Lower leg skin (tissue), 4 donors: ENCODE measurements at regions not wholly inside any gene's neighbourhood (a gene's known extent, or its start where the extent isn't known, plus 50 kb on each side); places are given as distances from the start of the nearest gene placed in this dataset.

ENCODE experiments used
- DNase-seq, 2 donors: peaks; one replicate each; pipeline ENCODE4 v3.0.0-alpha.2; 2019; ENCODE audit warnings: low spot score in 2 of 2
- H3K4me3 ChIP-seq: fragments of 200-600 bp; sonication (generic); 2 replicates; pipeline ENCODE4 v1.5.1; 2017; ENCODE audit warnings: mild to moderate bottlenecking, low read depth; ENCODE audit not compliant: poor library complexity, severe bottlenecking
- POLR2A ChIP-seq, 2 donors: fragments of 450-650 bp; IDR thresholded peaks; one replicate each; pipeline ENCODE4 v1.6.1; 2016 to 2017; ENCODE audit warnings: antibody characterized with exemption in 2 of 2, mild to moderate bottlenecking in 1 of 2, moderate library complexity in 1 of 2
- WGBS, 2 donors: methylation state at CpG; one replicate each; pipeline ENCODE4 v1.1.5; 2018; 5-methylcytosine and 5-hydroxymethylcytosine counted together
- intact Hi-C: fragments of 100-400 bp; cut with DNase I; formaldehyde crosslinking; loops from one replicate; pipeline ENCODE4 v1.15.0; 2023; ENCODE audit warnings: low total_unique reads
- TF ChIP-seq, protein P1 (sequence below), 3 donors: fragments of 450-650 bp; IDR thresholded peaks; one replicate each; pipeline ENCODE4 v1.5.1; 2016; ENCODE audit warnings: antibody characterized with exemption in 3 of 3, mild to moderate bottlenecking in 3 of 3, moderate library complexity in 2 of 3

DNA sequence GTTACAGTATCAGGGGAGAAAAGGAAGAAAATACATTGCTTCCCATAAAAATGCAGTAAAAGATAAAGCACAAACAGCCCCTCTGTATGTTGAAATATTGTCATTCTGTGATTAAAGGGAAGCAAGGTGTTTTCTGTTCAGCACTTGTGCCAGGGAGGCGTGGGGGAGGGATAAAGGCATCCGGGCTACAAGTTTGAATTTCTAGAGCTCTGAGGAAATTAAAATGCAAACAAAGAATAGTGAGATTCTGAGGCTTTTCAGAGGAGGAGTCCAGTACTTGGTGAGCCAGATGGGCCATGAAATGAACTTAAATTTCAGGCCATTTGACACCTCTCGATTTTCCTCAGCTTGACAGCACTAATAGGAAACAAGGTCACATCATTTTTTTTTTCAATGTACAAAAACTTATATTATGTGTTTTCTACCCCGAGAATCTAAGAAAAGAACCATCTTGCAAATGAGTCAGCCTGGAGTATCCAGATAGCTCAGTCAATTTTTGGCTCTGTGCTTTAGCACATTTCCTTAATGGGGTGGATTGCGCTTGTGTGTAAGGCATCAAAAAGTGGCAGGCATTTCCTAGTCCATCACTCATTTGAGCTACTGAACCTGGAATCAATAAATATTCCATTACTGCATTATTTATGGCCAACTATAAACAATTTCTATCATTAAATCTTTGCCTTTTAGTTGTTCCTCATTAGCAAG lies 640.8 kb upstream of the TBL1XR1 start:
- TF ChIP-seq, protein P1, sequence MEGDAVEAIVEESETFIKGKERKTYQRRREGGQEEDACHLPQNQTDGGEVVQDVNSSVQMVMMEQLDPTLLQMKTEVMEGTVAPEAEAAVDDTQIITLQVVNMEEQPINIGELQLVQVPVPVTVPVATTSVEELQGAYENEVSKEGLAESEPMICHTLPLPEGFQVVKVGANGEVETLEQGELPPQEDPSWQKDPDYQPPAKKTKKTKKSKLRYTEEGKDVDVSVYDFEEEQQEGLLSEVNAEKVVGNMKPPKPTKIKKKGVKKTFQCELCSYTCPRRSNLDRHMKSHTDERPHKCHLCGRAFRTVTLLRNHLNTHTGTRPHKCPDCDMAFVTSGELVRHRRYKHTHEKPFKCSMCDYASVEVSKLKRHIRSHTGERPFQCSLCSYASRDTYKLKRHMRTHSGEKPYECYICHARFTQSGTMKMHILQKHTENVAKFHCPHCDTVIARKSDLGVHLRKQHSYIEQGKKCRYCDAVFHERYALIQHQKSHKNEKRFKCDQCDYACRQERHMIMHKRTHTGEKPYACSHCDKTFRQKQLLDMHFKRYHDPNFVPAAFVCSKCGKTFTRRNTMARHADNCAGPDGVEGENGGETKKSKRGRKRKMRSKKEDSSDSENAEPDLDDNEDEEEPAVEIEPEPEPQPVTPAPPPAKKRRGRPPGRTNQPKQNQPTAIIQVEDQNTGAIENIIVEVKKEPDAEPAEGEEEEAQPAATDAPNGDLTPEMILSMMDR (IDR thresholded peaks at IDR 0.05): no peak
- TF ChIP-seq POLR2A (IDR thresholded peaks at IDR 0.05): no peak
- intact Hi-C loops: no loop called here
- no peak for DNase-seq
- no peak overlapping the region for H3K4me3 ChIP-seq
- 82 to 89% methylated on average over 5 of the region's 5 CpGs for WGBS, 2 donors

DNA sequence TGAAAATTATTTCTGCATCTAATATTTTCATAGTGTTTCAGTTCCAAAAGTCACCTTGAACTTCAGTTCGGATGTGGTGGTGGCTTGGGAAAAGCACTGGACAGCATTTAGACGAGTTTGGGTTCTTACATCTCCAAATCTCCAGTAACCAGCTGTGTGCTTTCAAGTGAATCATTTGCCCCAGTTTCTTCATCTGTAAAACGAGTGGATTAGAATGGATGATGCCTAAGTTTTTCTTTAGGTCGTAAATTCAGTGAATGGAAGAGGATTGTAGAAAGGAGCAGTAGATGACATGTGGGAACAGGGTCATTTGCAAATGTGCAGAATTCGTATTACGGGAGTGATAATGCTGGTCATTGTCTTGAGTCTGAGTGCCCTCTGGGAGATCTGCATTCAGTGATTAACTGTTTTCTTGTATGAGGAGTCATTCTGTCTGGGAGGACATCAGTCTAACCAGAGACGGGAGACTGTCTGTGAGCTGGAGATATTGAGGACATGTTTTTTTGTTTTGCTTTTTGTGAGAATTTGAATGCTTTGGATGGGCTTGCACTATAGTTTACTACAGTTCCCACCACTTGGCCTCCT lies 641.6 kb upstream of the TBL1XR1 start:
- WGBS, 2 donors: 83 to 86% methylated on average over 7 of the region's 7 CpGs
- intact Hi-C loops: no loop called here

DNA sequence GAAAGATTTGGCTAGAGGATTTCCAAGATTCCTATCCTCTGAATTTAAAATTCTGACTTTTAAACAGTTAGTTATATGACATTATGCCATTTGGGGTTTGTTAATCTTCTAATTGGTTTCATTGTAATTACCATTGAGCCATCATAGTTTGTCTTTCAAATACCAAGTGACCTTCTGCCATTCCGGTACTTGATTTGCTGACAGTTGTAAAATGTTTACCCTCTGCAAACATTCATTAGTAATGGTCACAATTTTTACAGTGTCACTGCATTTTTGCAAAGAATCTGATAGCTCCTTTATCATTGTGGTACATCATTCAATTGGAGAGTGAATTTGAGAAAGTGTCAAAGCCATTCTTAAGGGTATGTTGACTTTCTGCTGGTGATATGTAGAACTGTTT lies 645.0 kb upstream of the TBL1XR1 start:
- 92 to 97% methylated on average over 1 of the region's 1 CpG for WGBS, 2 donors
- DNase-seq: no peak
- no peak for TF ChIP-seq POLR2A (IDR thresholded peaks at IDR 0.05)
- no peak overlapping the region for H3K4me3 ChIP-seq
- intact Hi-C loops: no loop called here

More for the DNA sequence above, 641.6 kb upstream of the TBL1XR1 start:
- TF ChIP-seq POLR2A (IDR thresholded peaks at IDR 0.05): no peak
- TF ChIP-seq, protein P1 (IDR thresholded peaks at IDR 0.05): no peak
- DNase-seq: no peak
- no peak overlapping the region for H3K4me3 ChIP-seq

DNA sequence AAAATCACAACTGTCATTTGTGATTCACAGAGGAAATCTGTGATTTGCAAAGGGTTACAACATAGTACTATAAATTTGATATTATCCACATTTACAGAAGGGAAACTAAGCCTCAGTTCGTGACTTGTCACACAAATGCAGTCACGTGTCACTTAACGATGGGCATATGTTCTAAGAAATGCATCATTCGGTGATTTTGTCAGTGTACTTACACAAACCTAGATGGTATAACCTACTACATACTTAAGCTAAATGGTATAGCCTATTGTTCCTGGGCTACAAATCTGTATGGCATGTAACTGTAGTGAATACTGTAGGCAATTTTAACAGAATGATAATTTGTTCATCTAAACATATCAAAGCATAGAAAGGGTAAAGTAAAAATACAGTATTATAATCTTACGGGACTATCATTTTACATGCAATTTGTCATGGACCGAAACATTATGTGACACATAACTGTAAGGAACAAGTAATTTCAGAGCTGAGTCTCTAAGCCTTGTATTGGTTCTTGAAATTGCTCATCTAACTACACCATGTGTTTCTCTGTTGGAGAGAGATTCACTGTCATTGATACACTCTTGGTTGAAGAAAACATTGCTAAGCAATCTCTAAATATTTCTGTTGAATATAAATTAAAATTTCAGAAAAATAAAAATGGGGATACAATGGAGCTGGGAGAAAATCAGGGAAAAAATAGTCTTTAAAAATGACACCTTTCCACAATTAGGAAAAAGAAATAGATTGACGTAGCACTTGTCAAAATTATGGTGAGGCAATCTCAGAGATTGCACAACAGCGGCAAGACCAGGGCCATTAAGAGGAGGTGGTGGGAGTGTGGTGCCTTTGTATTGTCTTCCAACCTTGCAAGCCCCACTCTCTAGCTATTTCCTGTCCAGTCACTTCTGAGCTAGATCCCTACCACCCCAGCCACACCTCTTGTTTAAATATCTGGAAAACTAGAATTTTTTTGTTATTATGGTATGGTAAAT lies 645.8 kb upstream of the TBL1XR1 start:
- H3K4me3 ChIP-seq: no peak overlapping the region
- TF ChIP-seq POLR2A (IDR thresholded peaks at IDR 0.05): no peak
- TF ChIP-seq, protein P1 (IDR thresholded peaks at IDR 0.05): no peak
- 90 to 91% methylated on average over 8 of the region's 8 CpGs for WGBS, 2 donors
- intact Hi-C loops: no loop called here
- no peak for DNase-seq

DNA sequence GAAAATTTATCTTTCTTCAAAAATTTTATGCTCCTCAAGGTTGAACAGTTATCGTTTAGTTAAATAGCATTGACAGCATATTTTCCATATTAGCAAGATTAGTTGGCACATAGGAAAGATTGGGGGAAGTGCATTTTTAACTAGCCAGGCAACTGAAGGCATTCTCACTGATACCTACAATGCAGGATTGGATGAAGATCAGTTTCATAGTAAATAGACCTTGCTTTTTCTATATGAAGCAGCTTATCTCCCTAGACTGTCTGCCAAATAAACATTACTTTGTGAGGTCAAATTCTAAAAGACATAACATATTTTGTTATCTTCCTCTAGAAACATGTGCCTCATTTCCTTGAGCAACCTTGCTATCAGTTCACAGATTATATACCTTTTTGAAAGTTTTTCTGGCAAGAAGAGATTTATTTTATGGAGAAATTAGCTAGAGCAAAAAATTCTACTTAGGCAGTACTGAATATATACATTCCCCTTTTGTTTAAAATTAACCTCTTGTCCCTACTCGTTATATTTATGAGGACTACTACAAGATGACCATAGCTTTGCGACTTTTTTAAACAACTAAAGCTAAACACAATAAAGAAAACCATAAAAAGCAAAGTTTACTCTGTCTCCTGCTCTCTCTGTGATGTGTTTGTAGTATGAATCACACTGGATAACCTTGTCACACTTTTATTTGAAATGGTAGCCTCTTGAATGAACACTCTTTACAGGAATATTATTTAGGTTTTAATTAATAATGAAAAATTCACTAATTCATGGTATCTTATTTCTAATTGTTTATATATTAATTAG lies 654.9 kb upstream of the TBL1XR1 start:
- no peak overlapping the region for H3K4me3 ChIP-seq
- intact Hi-C loops: no loop called here
- WGBS, 2 donors: 67 to 69% methylated on average over 3 of the region's 3 CpGs
- TF ChIP-seq, protein P1 (IDR thresholded peaks at IDR 0.05): no peak
- TF ChIP-seq POLR2A (IDR thresholded peaks at IDR 0.05): no peak
- DNase-seq: no peak
